H1 (cell line): ENCODE measurements at regions not wholly inside any gene's neighbourhood (a gene's known extent, or its start where the extent isn't known, plus 50 kb on each side); places are given as distances from the start of the nearest gene placed in this dataset.

ENCODE experiments used
- CTCF ChIA-PET: fragments of 300-600 bp; sonication (Branson Sonifier 250); formaldehyde crosslinking; loops from one replicate; lab custom pipeline; 2021; ENCODE audit not compliant: partially characterized antibody; lab: Charles Lee
- POLR2A ChIA-PET: fragments of 300-600 bp; sonication (Branson Sonifier 250); formaldehyde crosslinking; loops from one replicate; lab custom pipeline; 2021; ENCODE audit warnings: inconsistent platforms; ENCODE audit not compliant: partially characterized antibody; lab: Charles Lee
- DNase-seq, 2 experiments: peaks; one replicate each; pipeline versions ENCODE4 v3.0.0 to v3.0.0-alpha.2; 2010 to 2022; ENCODE audit warnings: low spot score in 2 of 2, low read depth in 1 of 2, mixed read lengths in 1 of 2
- FAIRE-seq: peaks from 2 replicates; lab custom pipeline; 2011; peaks lifted over from hg19 to GRCh38; lab: Jason Lieb, UNC
- H2AFZ ChIP-seq: 2 replicates; pipeline ENCODE4 v1.8.1; 2012; ENCODE audit warnings: low read length, inconsistent platforms
- H2AK5ac ChIP-seq: 2 replicates; pipeline ENCODE4 v1.6.1; 2013; ENCODE audit warnings: low read depth, low read length
- H2BK120ac ChIP-seq: replicated peaks from 2 replicates; pipeline ENCODE3; 2013; ENCODE audit warnings: low read depth, low read length, inconsistent platforms
- H2BK12ac ChIP-seq: 2 replicates; pipeline ENCODE4 v1.6.1; 2013; ENCODE audit warnings: low read depth, low read length
- H2BK15ac ChIP-seq: 2 replicates; pipeline ENCODE4 v1.6.1; 2013; ENCODE audit warnings: low read length
- H2BK20ac ChIP-seq: 2 replicates; pipeline ENCODE4 v1.6.1; 2013; ENCODE audit warnings: low read length
- H2BK5ac ChIP-seq: 2 replicates; pipeline ENCODE4 v1.6.1; 2013; ENCODE audit warnings: low read depth, low read length
- H3K14ac ChIP-seq: 2 replicates; pipeline ENCODE4 v1.6.1; 2013; ENCODE audit warnings: inconsistent platforms; ENCODE audit not compliant: insufficient read length
- H3K18ac ChIP-seq: 2 replicates; pipeline ENCODE4 v1.6.1; 2013; ENCODE audit warnings: low read length; ENCODE audit errors: extremely low read depth
- H3K23ac ChIP-seq: 2 replicates; pipeline ENCODE4 v1.6.1; 2013; ENCODE audit warnings: inconsistent platforms; ENCODE audit not compliant: insufficient read length
- H3K23me2 ChIP-seq: 2 replicates; pipeline ENCODE4 v1.6.1; 2013; ENCODE audit warnings: low read depth, low read length
- H3K27ac ChIP-seq: 2 replicates; pipeline ENCODE4 v1.6.1; 2011; ENCODE audit warnings: low read depth, low read length, inconsistent platforms
- H3K27me3 ChIP-seq, 4 experiments: replicated peaks in 1 of 4; 1 replicate in 1 of 4; 2 replicates in 3 of 4; pipeline versions ENCODE4 v1.6.1 to v1.8.1; 2011 to 2013; ENCODE audit warnings: low read length in 3 of 4, mild to moderate bottlenecking in 3 of 4, inconsistent platforms in 2 of 4, mixed read lengths in 2 of 4, moderate library complexity in 1 of 4; ENCODE audit not compliant: control insufficient read depth in 3 of 4, insufficient read depth in 3 of 4; ENCODE audit errors: extremely low read depth in 1 of 4
- H3K36me3 ChIP-seq, 4 experiments: 2 replicates each; pipeline versions ENCODE4 v1.6.1 to v1.8.1; 2011 to 2013; ENCODE audit warnings: mild to moderate bottlenecking in 4 of 4, low read length in 3 of 4, moderate library complexity in 2 of 4, control low read depth in 1 of 4, inconsistent platforms in 1 of 4; ENCODE audit not compliant: insufficient read depth in 4 of 4, control insufficient read depth in 2 of 4
- H3K4ac ChIP-seq: replicated peaks from 2 replicates; pipeline ENCODE3; 2013; ENCODE audit warnings: low read length, low read depth, mixed read lengths, inconsistent platforms; ENCODE audit not compliant: insufficient read length
- H3K4me1 ChIP-seq, 4 experiments: replicated peaks in 1 of 4; 1 replicate in 1 of 4; 2 replicates in 3 of 4; pipeline versions ENCODE4 v1.6.1 to v1.8.1; 2011 to 2013; ENCODE audit warnings: low read length in 3 of 4, inconsistent platforms in 2 of 4, mixed read lengths in 1 of 4; ENCODE audit not compliant: insufficient read depth in 4 of 4, control insufficient read depth in 3 of 4
- H3K4me2 ChIP-seq, 2 experiments: 2 replicates each; pipeline versions ENCODE4 v1.6.1 to v1.8.1; 2011 to 2013; ENCODE audit warnings: low read depth in 2 of 2, low read length in 2 of 2, control low read depth in 1 of 2, inconsistent platforms in 1 of 2, mild to moderate bottlenecking in 1 of 2; ENCODE audit not compliant: insufficient read depth in 1 of 2
- H3K4me3 ChIP-seq, 4 experiments: fragments of 200-600, 300-600 bp in 1 of 4; sonication (generic), shearing (Covaris generic), sonication (Bioruptor Twin) in 1 of 4; 2 replicates each; pipeline versions ENCODE4 v1.5.1 to v1.8.1; 2011 to 2016; ENCODE audit warnings: low read length in 4 of 4, low read depth in 3 of 4, control low read depth in 2 of 4, inconsistent platforms in 2 of 4, mild to moderate bottlenecking in 2 of 4, mixed read lengths in 1 of 4, moderate library complexity in 1 of 4; ENCODE audit not compliant: insufficient read depth in 2 of 4; ENCODE audit errors: extremely low read depth in 1 of 4
- H3K56ac ChIP-seq: replicated peaks from 2 replicates; pipeline ENCODE3; 2013; ENCODE audit warnings: low read depth, mild to moderate bottlenecking, mixed read lengths, low read length, inconsistent platforms; ENCODE audit not compliant: insufficient read length
- H3K79me1 ChIP-seq: 2 replicates; pipeline ENCODE4 v1.6.1; 2013; ENCODE audit warnings: low read depth, low read length, control low read depth
- H3K79me2 ChIP-seq, 2 experiments: 2 replicates each; pipeline versions ENCODE4 v1.6.1 to v1.8.1; 2012 to 2013; ENCODE audit warnings: low read length in 2 of 2, mild to moderate bottlenecking in 2 of 2, inconsistent platforms in 1 of 2; ENCODE audit not compliant: insufficient read depth in 2 of 2, control insufficient read depth in 1 of 2
- H3K9ac ChIP-seq, 4 experiments: replicated peaks in 1 of 4; 1 replicate in 1 of 4; 2 replicates in 3 of 4; pipeline versions ENCODE4 v1.6.1 to v1.8.1; 2011 to 2013; ENCODE audit warnings: low read depth in 3 of 4, low read length in 3 of 4, control low read depth in 2 of 4, mild to moderate bottlenecking in 2 of 4, moderate library complexity in 2 of 4, inconsistent platforms in 1 of 4; ENCODE audit errors: extremely low read depth in 1 of 4
- H3K9me3 ChIP-seq, 2 experiments: 2 replicates each; pipeline versions ENCODE4 v1.6.1 to v1.8.1; 2012 to 2013; ENCODE audit warnings: mild to moderate bottlenecking in 2 of 2, moderate library complexity in 2 of 2, control low read depth in 1 of 2, inconsistent platforms in 1 of 2, low read depth in 1 of 2, low read length in 1 of 2, mixed read lengths in 1 of 2; ENCODE audit not compliant: insufficient read depth in 2 of 2
- H4K20me1 ChIP-seq, 2 experiments: replicated peaks in 1 of 2; 2 replicates each; pipeline versions ENCODE3 to v1.8.1; 2011 to 2013; ENCODE audit warnings: inconsistent platforms in 2 of 2, low read length in 2 of 2, mild to moderate bottlenecking in 1 of 2; ENCODE audit not compliant: insufficient read depth in 2 of 2, control insufficient read depth in 1 of 2
- H4K5ac ChIP-seq: 2 replicates; pipeline ENCODE4 v1.6.1; 2013; ENCODE audit warnings: low read length, low read depth, mixed read lengths, inconsistent platforms; ENCODE audit not compliant: insufficient read length
- H4K8ac ChIP-seq: 2 replicates; pipeline ENCODE4 v1.8.0; 2013; ENCODE audit warnings: mild to moderate bottlenecking, moderate library complexity, low read length, inconsistent platforms; ENCODE audit not compliant: insufficient read depth; ENCODE audit errors: extremely low read depth
- H4K91ac ChIP-seq: replicated peaks from 2 replicates; pipeline ENCODE3; 2013; ENCODE audit warnings: low read length, mixed read lengths, inconsistent platforms; ENCODE audit not compliant: insufficient read length
- BRCA1 ChIP-seq: IDR thresholded peaks from 2 replicates; pipeline ENCODE4 v1.6.1; 2012; ENCODE audit warnings: low read depth, low read length, improper control_type of control experiment
- CBX8 ChIP-seq: fragments of 300-800, 300-1000 bp; sonication (generic); IDR thresholded peaks from 2 replicates; pipeline ENCODE4 v1.7.1; 2016; ENCODE audit warnings: low read depth, low read length, borderline replicate concordance
- EGR1 ChIP-seq: IDR thresholded peaks from 2 replicates; pipeline ENCODE4 v1.6.1; 2011; ENCODE audit warnings: low read depth, low read length, borderline replicate concordance
- KDM4A ChIP-seq: IDR thresholded peaks from one replicate; pipeline ENCODE4 v1.7.1; 2012; ENCODE audit warnings: low read depth, mild to moderate bottlenecking, moderate library complexity, low read length, inconsistent platforms; ENCODE audit not compliant: severe bottlenecking
- MAFK ChIP-seq: IDR thresholded peaks from 2 replicates; pipeline ENCODE4 v1.6.1; 2012; ENCODE audit warnings: low read depth, mild to moderate bottlenecking, improper control_type of control experiment, low read length
- POLR2A ChIP-seq, 2 experiments: IDR thresholded peaks; 1 replicate in 1 of 2; 2 replicates in 1 of 2; pipeline ENCODE4 v1.6.1; 2011; ENCODE audit warnings: low read depth in 2 of 2, low read length in 2 of 2, mild to moderate bottlenecking in 2 of 2; ENCODE audit errors: control extremely low read depth in 1 of 2
- POLR2AphosphoS5 ChIP-seq: IDR thresholded peaks from 2 replicates; pipeline ENCODE4 v1.6.1; 2011; ENCODE audit warnings: low read depth, low read length
- RFX5 ChIP-seq: IDR thresholded peaks from 2 replicates; pipeline ENCODE4 v1.6.1; 2011; ENCODE audit warnings: low read depth, low read length, improper control_type of control experiment, borderline replicate concordance
- SIRT6 ChIP-seq: IDR thresholded peaks from one replicate; pipeline ENCODE4 v1.7.1; 2012; ENCODE audit warnings: low read length, inconsistent platforms
- SP1 ChIP-seq: IDR thresholded peaks from 2 replicates; pipeline ENCODE4 v1.6.1; 2011; ENCODE audit warnings: low read depth, low read length
- TAF7 ChIP-seq: optimal IDR thresholded peaks from 2 replicates; pipeline ENCODE3; 2011; ENCODE audit warnings: low read depth, mild to moderate bottlenecking, inconsistent platforms, low read length, moderate library complexity, borderline replicate concordance
- TBP ChIP-seq: IDR thresholded peaks from 2 replicates; pipeline ENCODE4 v1.6.1; 2011; ENCODE audit warnings: low read depth, low read length, improper control_type of control experiment
- TCF12 ChIP-seq: IDR thresholded peaks from 2 replicates; pipeline ENCODE4 v1.6.1; 2011; ENCODE audit warnings: low read depth, mild to moderate bottlenecking, low read length
- WGBS, 2 experiments: shearing (Covaris generic) in 1 of 2; methylation state at CpG; one replicate each; pipeline versions ENCODE4 v1.1.6 to v1.1.7; 2013 to 2015; ENCODE audit warnings: low lambda C conversion rate in 2 of 2, mixed read lengths in 2 of 2, inconsistent platforms in 1 of 2, low coverage in 1 of 2, missing lambda C conversion rate in 1 of 2; ENCODE audit not compliant: insufficient replicate concordance in 2 of 2, insufficient coverage in 1 of 2, insufficient read length in 1 of 2; ENCODE audit errors: extremely low coverage in 1 of 2, missing lambda C conversion rate in 1 of 2; 5-methylcytosine and 5-hydroxymethylcytosine counted together

GRCh38 chr5:68698025-68698940 lies 395.5 kb upstream of the SLC30A5 start:
- no peak overlapping the region for H4K91ac ChIP-seq
- H2BK15ac ChIP-seq = no peak overlapping the region
- no peak for TF ChIP-seq MAFK
- no peak for TF ChIP-seq TCF12
- TF ChIP-seq TBP = no peak
- no peak for TF ChIP-seq POLR2AphosphoS5
- no peak for TF ChIP-seq EGR1
- TF ChIP-seq SP1 = no peak
- TF ChIP-seq SIRT6 = no peak
- no peak for TF ChIP-seq RFX5
- no peak for TF ChIP-seq CBX8
- TF ChIP-seq KDM4A = no peak
- TF ChIP-seq TAF7 = no peak
- no peak for TF ChIP-seq BRCA1
- no peak for TF ChIP-seq POLR2A (IDR thresholded peaks at IDR 0.05; ENCODE audit: control extremely low read depth in 1 of 2, low read depth in 2 of 2, low read length in 2 of 2)
- TF ChIP-seq, all 59 proteins: peak for 0
- Histone ChIP-seq H3K27me3 (no peaks in the 10 kb centered on the region), H2BK120ac (no peak overlapping the region), H3K56ac (no peak overlapping the region), H3K79me2 (no peaks in the 10 kb centered on the region), H3K9ac (no peak overlapping the region), H3K36me3 (no peaks in the 10 kb centered on the region), H4K5ac (no peak overlapping the region), H3K18ac (no peak overlapping the region), H3K79me1 (no peaks in the 10 kb centered on the region), H2BK12ac (no peak overlapping the region), H3K23me2 (no peaks in the 10 kb centered on the region), H4K20me1 (no peaks in the 10 kb centered on the region), H2AK5ac (no peak overlapping the region), H3K4ac (no peak overlapping the region), H3K4me1 (no peaks in the 10 kb centered on the region), H3K4me2 (no peak overlapping the region), H3K27ac (no peak overlapping the region), H3K4me3 (no peak overlapping the region), H3K14ac (no peak overlapping the region), H2AFZ (no peak overlapping the region), H3K23ac (no peak overlapping the region), H2BK5ac (no peak overlapping the region), H2BK20ac (no peak overlapping the region), H4K8ac (no peak overlapping the region), H3K9me3 (no peaks in the 10 kb centered on the region)
- CTCF ChIA-PET = interaction anchor here (2.4 kb wide), 1 partner anchor 13 kb away, joined by 6 read pairs; no protein-coding TSS in a partner anchor
- 81% methylated on average over 4 of the region's 4 CpGs; no CpG with 5 or more reads in 1 of the 2 experiments for WGBS, 2 experiments
- POLR2A ChIA-PET = no interaction called here
- no peak for FAIRE-seq
- no peak for DNase-seq
